Gastrocnemius medialis (tissue), 4 donors: ENCODE measurements at regions not wholly inside any gene's neighbourhood (a gene's known extent, or its start where the extent isn't known, plus 50 kb on each side); places are given as distances from the start of the nearest gene placed in this dataset.

ENCODE experiments used
- CTCF ChIP-seq, 5 experiments: fragments of 450-650 bp in 3 of 5; fragments of 200-600 bp in 2 of 5; sonication (generic) in 2 of 5; IDR thresholded peaks in 4 of 5; conservative IDR thresholded peaks in 1 of 5; 1 replicate in 4 of 5; 2 replicates in 1 of 5; pipeline ENCODE4 v1.5.1; 2016 to 2019; ENCODE audit warnings: antibody characterized with exemption in 5 of 5, mild to moderate bottlenecking in 3 of 5, moderate library complexity in 3 of 5
- POLR2A ChIP-seq, 2 donors: fragments of 450-650 bp; IDR thresholded peaks; one replicate each; pipeline ENCODE4 v1.6.1; 2017; ENCODE audit warnings: antibody characterized with exemption in 2 of 2, mild to moderate bottlenecking in 2 of 2, moderate library complexity in 2 of 2

GRCh38 chr2:146621656-146622055, 1223.2 kb upstream of the ACVR2A start:
- TF ChIP-seq CTCF (IDR thresholded peaks at IDR 0.05 in 4 of 5, conservative IDR thresholded peaks at IDR 0.05 in 1 of 5) (no peak), POLR2A (IDR thresholded peaks at IDR 0.05) (no peak)
